Hepatocyte (in vitro differentiated cells): ENCODE measurements at regions not wholly inside any gene's neighbourhood (a gene's known extent, or its start where the extent isn't known, plus 50 kb on each side); places are given as distances from the start of the nearest gene placed in this dataset.

Experiments used
- DNase-seq: peaks from one replicate; pipeline ENCODE4 v3.0.0-alpha.2; 2016; ENCODE audit warnings: low spot score
- H2AFZ ChIP-seq: fragments of 200-600 bp; sonication (generic); 2 replicates; pipeline ENCODE4 v1.6.0; 2016; ENCODE audit warnings: antibody characterized with exemption, mild to moderate bottlenecking
- H3K27ac ChIP-seq: fragments of 200-600 bp; sonication (generic); 2 replicates; pipeline ENCODE4 v1.5.1; 2016; ENCODE audit warnings: mild to moderate bottlenecking
- H3K27me3 ChIP-seq: fragments of 200-600 bp; sonication (generic); 2 replicates; pipeline ENCODE4 v1.6.1; 2016
- H3K36me3 ChIP-seq: fragments of 200-600 bp; sonication (generic); replicated peaks from 2 replicates; pipeline ENCODE4 v1.5.1; 2016; ENCODE audit warnings: low read depth; ENCODE audit not compliant: insufficient read depth
- H3K4me1 ChIP-seq: fragments of 200-600 bp; sonication (generic); 2 replicates; pipeline ENCODE4 v1.5.1; 2016; ENCODE audit warnings: mild to moderate bottlenecking, moderate library complexity; ENCODE audit not compliant: insufficient read depth
- H3K4me2 ChIP-seq: fragments of 200-600 bp; sonication (generic); 2 replicates; pipeline ENCODE4 v1.6.0; 2016
- H3K4me3 ChIP-seq: fragments of 200-600 bp; sonication (generic); 2 replicates; pipeline ENCODE4 v1.5.1; 2016; ENCODE audit warnings: mild to moderate bottlenecking
- H3K79me2 ChIP-seq: fragments of 200-600 bp; sonication (generic); 2 replicates; pipeline ENCODE4 v1.6.0; 2017; ENCODE audit warnings: mild to moderate bottlenecking
- H3K9me2 ChIP-seq: fragments of 200-600 bp; sonication (generic); replicated peaks from 2 replicates; pipeline ENCODE4 v1.6.0; 2017; ENCODE audit warnings: mild to moderate bottlenecking; ENCODE audit not compliant: insufficient read depth
- H3K9me3 ChIP-seq: fragments of 200-600 bp; sonication (generic); 2 replicates; pipeline ENCODE4 v1.5.1; 2016; ENCODE audit warnings: low read depth, mild to moderate bottlenecking
- H4K20me1 ChIP-seq: fragments of 200-600 bp; sonication (generic); 2 replicates; pipeline ENCODE4 v1.6.0; 2016; ENCODE audit warnings: mild to moderate bottlenecking; ENCODE audit not compliant: insufficient read depth, poor library complexity, severe bottlenecking
- EZH2 ChIP-seq: fragments of 200-600 bp; sonication (generic); IDR thresholded peaks from 2 replicates; pipeline ENCODE4 v1.6.1; 2016; ENCODE audit warnings: antibody characterized with exemption, mild to moderate bottlenecking, borderline replicate concordance
- EZH2phosphoT487 ChIP-seq: fragments of 200-600 bp; sonication (generic); IDR thresholded peaks from one replicate; pipeline ENCODE4 v1.6.1; 2018; ENCODE audit warnings: antibody characterized with exemption, mild to moderate bottlenecking, low read depth, moderate library complexity; ENCODE audit not compliant: unreplicated experiment, severe bottlenecking
- WGBS: methylation state at CpG from one replicate; pipeline ENCODE4 v1.1.6; 2016; ENCODE audit warnings: low lambda C conversion rate; ENCODE audit errors: missing lambda C conversion rate; 5-methylcytosine and 5-hydroxymethylcytosine counted together
- TF ChIP-seq, protein P1 (sequence below): fragments of 200-600 bp; sonication (generic); IDR thresholded peaks from 2 replicates; pipeline ENCODE4 v1.5.1; 2016; ENCODE audit warnings: antibody characterized with exemption, mild to moderate bottlenecking; ENCODE audit not compliant: poor library complexity

DNA sequence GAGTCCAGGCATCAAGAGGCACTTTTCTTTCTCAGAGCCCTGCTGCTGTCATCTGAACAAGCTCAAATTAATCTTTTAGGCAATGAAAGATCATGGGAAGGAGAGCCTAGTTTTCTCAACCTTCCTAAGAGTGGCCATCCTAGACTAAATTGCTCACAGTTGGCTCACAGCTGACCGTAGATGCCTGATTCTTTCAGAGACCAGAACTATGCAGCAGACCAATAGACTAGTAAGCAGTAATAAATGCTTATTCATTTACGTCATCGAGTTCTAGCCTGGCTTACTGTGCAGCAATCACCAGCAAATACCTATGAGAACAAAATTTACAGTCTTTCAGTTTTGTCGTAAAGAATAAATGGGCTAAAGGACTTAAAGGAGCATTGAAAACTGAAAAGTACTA is 602.9 kb upstream of the GHITM start:
- Histone ChIP-seq H3K9me3 (no peaks in the 10 kb centered on the region), H3K36me3 (no peaks in the 10 kb centered on the region), H3K79me2 (no peaks in the 10 kb centered on the region), H2AFZ (no peak overlapping the region), H3K4me3 (no peak overlapping the region), H3K4me2 (no peak overlapping the region), H3K9me2 (no peaks in the 10 kb centered on the region), H3K27me3 (no peaks in the 10 kb centered on the region), H4K20me1 (no peaks in the 10 kb centered on the region), H3K27ac (no peak overlapping the region), H3K4me1 (peaks cover 7% of the 10 kb centered on the region)
- no peak for DNase-seq
- TF ChIP-seq EZH2 (no peak), EZH2phosphoT487 (no peak)
- TF ChIP-seq, protein P1, sequence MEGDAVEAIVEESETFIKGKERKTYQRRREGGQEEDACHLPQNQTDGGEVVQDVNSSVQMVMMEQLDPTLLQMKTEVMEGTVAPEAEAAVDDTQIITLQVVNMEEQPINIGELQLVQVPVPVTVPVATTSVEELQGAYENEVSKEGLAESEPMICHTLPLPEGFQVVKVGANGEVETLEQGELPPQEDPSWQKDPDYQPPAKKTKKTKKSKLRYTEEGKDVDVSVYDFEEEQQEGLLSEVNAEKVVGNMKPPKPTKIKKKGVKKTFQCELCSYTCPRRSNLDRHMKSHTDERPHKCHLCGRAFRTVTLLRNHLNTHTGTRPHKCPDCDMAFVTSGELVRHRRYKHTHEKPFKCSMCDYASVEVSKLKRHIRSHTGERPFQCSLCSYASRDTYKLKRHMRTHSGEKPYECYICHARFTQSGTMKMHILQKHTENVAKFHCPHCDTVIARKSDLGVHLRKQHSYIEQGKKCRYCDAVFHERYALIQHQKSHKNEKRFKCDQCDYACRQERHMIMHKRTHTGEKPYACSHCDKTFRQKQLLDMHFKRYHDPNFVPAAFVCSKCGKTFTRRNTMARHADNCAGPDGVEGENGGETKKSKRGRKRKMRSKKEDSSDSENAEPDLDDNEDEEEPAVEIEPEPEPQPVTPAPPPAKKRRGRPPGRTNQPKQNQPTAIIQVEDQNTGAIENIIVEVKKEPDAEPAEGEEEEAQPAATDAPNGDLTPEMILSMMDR, result no peak
- WGBS, result 70% methylated on average over 4 of the region's 4 CpGs

DNA sequence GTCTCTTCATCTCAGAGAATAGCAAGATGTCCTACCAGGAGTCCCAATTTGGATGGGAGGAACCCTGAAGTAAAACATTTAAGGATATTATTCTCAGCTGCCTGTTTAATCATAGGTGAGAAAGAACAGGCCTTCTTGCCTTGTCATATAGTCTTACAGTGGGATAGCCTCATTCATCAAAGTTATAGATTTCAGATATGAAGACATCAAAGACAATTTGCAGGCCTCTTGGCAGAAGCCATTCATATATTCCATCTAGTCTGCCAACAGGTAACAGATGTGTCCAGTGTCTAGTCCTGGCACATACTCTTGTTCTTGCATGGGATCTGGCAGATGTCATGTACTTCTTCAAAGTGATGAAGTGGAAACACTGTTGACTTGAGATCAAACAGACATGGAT is 601.3 kb upstream of the GHITM start:
- Histone ChIP-seq H3K4me1 (peaks cover 12% of the 10 kb centered on the region), H3K4me3 (no peak overlapping the region), H3K27me3 (no peaks in the 10 kb centered on the region), H4K20me1 (no peaks in the 10 kb centered on the region), H2AFZ (no peak overlapping the region), H3K36me3 (no peaks in the 10 kb centered on the region), H3K4me2 (no peak overlapping the region), H3K27ac (no peak overlapping the region), H3K79me2 (no peaks in the 10 kb centered on the region), H3K9me2 (no peaks in the 10 kb centered on the region), H3K9me3 (no peaks in the 10 kb centered on the region)
- no peak for TF ChIP-seq EZH2phosphoT487
- TF ChIP-seq EZH2, result no peak
- TF ChIP-seq, protein P1, result no peak
- DNase-seq, result no peak

DNA sequence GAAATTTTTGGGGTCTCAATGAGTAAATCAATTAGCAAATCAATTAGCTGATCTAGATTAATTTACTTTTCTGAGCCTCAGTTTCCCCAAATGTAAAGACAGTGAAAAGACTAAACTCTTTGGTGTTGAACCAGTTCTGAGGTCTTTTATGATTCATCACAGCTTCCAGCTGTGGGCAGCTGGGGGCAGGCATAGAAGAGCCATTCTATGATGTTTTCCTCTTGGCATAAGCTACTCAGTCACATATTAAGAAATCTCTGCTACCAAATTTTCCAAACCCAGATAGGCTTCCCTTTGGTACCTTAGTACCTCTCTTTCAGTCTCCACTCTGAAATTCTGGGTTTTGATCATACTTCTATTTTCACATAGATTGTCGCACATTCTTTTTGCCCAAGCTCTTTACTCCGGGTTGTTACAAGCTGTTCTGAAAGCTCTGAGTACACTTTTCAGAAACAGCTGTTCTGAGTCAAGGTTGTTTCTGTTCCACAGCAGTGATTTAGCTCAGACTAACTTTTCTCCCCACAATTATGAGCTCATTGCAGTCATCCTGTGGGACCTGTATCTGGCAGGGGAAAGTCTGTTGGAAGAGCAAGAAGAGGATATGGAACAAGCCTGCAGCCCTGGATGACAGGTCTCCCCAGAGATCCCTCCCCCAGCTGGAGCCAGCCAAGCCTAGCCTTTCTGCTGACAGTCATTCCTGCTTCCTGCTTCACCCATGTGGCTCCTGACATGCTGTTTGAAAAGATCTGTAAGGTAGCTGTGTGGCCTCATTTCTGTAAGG is 599.6 kb upstream of the GHITM start:
- Histone ChIP-seq H3K9me2 (no peaks in the 10 kb centered on the region), H3K4me3 (no peak overlapping the region), H3K9me3 (no peaks in the 10 kb centered on the region), H3K27ac (peak overlapping the region; percentile 24), H3K36me3 (no peaks in the 10 kb centered on the region), H2AFZ (no peak overlapping the region), H4K20me1 (no peaks in the 10 kb centered on the region), H3K4me1 (peaks cover 20% of the 10 kb centered on the region), H3K4me2 (no peak overlapping the region), H3K27me3 (no peaks in the 10 kb centered on the region), H3K79me2 (no peaks in the 10 kb centered on the region)
- 45% methylated on average over 2 of the region's 2 CpGs for WGBS
- TF ChIP-seq, protein P1, result no peak
- no peak for TF ChIP-seq EZH2phosphoT487
- no peak for TF ChIP-seq EZH2
- peak; percentile 54 for DNase-seq

DNA sequence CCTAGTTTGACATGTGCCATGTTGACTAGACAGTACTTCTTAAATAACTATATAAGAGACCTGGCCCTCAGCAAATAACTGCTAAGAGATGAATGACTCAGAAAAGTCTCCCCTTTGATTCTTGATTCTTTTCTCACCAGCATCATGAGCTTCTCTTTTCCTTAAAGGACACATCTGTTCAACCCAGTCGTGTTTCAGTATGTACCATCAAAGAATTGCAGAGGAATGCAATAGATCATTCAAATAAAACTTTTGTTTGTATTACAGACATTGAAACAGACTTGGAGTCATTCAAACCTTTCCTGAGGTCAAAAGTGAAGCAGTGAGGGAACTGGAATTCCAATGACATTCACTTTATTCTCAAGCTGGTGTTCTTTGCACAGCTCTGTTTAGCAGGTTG is 598.3 kb upstream of the GHITM start:
- Histone ChIP-seq H3K27me3 (no peaks in the 10 kb centered on the region), H2AFZ (no peak overlapping the region), H3K9me3 (no peaks in the 10 kb centered on the region), H3K9me2 (no peaks in the 10 kb centered on the region), H3K27ac (no peak overlapping the region), H3K4me1 (peaks cover 27% of the 10 kb centered on the region), H3K36me3 (no peaks in the 10 kb centered on the region), H4K20me1 (no peaks in the 10 kb centered on the region), H3K79me2 (no peaks in the 10 kb centered on the region), H3K4me2 (no peak overlapping the region), H3K4me3 (no peak overlapping the region)
- 43% methylated on average over 1 of the region's 1 CpG for WGBS
- no peak for DNase-seq
- TF ChIP-seq EZH2 (no peak), EZH2phosphoT487 (no peak)
- TF ChIP-seq, protein P1, result no peak
